ENCODE measurements at regions not wholly inside any gene's neighbourhood (a gene's known extent, or its start where the extent isn't known, plus 50 kb on each side); places are given as distances from the start of the nearest gene placed in this dataset.

DNA sequence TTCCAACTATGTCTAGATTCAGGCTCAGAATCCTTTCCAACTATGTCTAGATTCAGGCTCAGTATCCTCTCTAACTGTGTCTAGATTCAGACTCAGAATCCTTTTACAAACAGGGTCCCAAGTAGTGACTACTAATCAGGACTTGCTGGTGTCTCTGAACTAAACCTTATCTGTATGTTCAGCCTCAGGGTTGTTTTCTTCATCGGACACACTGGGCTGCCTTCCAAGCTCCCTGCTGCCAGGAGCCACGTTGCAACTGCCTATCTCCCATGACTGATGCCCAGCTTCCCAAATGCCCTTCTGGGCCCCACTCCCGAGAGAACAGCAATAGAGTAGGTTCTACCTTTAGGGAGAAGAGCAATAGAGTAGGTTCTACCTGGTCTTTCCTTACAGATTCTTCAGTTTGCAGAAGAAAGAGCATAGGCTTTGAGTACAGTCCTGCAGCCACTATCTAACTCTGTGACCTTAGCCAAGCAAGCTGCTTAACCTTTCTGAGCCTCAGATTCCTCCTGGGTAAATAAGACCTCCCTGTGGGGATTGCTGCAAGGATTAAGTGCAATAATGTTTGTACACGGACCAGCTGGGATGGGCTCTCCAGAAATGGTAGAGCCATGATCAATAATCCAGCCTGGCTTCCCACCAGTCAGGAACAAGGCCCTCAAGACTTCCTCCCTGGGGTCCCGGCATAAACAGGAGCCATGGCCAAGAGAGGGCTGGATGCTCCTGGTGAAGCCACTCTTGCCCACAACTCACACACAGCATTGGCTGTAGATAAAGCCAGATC is 61.5 kb downstream of the ZIC5 start:
- H3K4me2 ChIP-seq (ENCODE audit: low read depth, low read length): peak overlapping the region; percentile 49
- no peak for FAIRE-seq
- ChIA-PET POLR2A (no interaction called here), CTCF (ENCODE audit: low intra/inter-chr PET ratio, low total read pairs) (no interaction called here)
- TF ChIP-seq, protein P1, sequence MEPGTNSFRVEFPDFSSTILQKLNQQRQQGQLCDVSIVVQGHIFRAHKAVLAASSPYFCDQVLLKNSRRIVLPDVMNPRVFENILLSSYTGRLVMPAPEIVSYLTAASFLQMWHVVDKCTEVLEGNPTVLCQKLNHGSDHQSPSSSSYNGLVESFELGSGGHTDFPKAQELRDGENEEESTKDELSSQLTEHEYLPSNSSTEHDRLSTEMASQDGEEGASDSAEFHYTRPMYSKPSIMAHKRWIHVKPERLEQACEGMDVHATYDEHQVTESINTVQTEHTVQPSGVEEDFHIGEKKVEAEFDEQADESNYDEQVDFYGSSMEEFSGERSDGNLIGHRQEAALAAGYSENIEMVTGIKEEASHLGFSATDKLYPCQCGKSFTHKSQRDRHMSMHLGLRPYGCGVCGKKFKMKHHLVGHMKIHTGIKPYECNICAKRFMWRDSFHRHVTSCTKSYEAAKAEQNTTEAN (CRISPR knock-in tag; conservative IDR thresholded peaks at IDR 0.05): no peak
- TF ChIP-seq ZNF446 (CRISPR knock-in tag; IDR thresholded peaks at IDR 0.05) (0 out of 2 replicates have a peak, but pooled peaks have one; percentile 54), ZSCAN9 (CRISPR knock-in tag; IDR thresholded peaks at IDR 0.05; ENCODE audit: borderline replicate concordance) (peak; percentile 14; the same call in 1 of the 2 replicates), SNRNP70 (IDR thresholded peaks at IDR 0.05; ENCODE audit: low read depth, low read length) (no peak)
- TF ChIP-seq, protein P2, sequence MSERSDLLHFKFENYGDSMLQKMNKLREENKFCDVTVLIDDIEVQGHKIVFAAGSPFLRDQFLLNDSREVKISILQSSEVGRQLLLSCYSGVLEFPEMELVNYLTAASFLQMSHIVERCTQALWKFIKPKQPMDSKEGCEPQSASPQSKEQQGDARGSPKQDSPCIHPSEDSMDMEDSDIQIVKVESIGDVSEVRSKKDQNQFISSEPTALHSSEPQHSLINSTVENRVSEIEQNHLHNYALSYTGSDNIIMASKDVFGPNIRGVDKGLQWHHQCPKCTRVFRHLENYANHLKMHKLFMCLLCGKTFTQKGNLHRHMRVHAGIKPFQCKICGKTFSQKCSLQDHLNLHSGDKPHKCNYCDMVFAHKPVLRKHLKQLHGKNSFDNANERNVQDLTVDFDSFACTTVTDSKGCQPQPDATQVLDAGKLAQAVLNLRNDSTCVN (CRISPR knock-in tag; IDR thresholded peaks at IDR 0.05; ENCODE audit: borderline replicate concordance): 0 out of 2 replicates have a peak, but pooled peaks have one; percentile 63
- no peaks in the 10 kb centered on the region for H4K20me1 ChIP-seq (ENCODE audit: insufficient read depth, low read length)
- ATAC-seq: peak; percentile 16
- no peaks in the 10 kb centered on the region for H3K36me3 ChIP-seq (replicated peaks in 1 of 2; ENCODE audit: control insufficient read depth in 1 of 2, insufficient read depth in 2 of 2, low read length in 2 of 2)
- peaks cover 62% of the 10 kb centered on the region for H3K4me1 ChIP-seq (ENCODE audit: insufficient read depth, low read length)
- no peak for DNase-seq (ENCODE audit: low spot score)
- H3K27me3 ChIP-seq (ENCODE audit: control insufficient read depth in 1 of 2, insufficient read depth in 2 of 2, low read length in 2 of 2): peaks cover 0 to 10% of the 10 kb centered on the region in 2 experiments; a peak in 2 of 5 replicates
- no peaks in the 10 kb centered on the region for H3K79me2 ChIP-seq (ENCODE audit: insufficient read depth, low read length)
- no peak overlapping the region for H3K9ac ChIP-seq (ENCODE audit: insufficient read depth, low read depth, low read length)
- in situ Hi-C loops (cut with HindIII; ENCODE audit: extremely low pct_ligation_motif_present, low pct_unique_long_range_greater_than_20kb): loop anchor here (10.0 kb wide), 1 partner anchor 605 kb away; no protein-coding TSS in a partner anchor
- BruUV-seq (replicated peaks): no TSS peak
- intact Hi-C loops (cut with micrococcal nuclease; ENCODE audit: unreplicated experiment): loop anchor here (2.0 kb wide), 1 partner anchor 253 kb away; no protein-coding TSS in a partner anchor
- H3K4me3 ChIP-seq (replicated peaks in 1 of 3; ENCODE audit: insufficient read depth in 1 of 3, low read depth in 2 of 3, low read length in 3 of 3): peak overlapping the region in 1 of 3 experiments; percentile 37; a peak in 1 of 6 replicates
- H2AFZ ChIP-seq (ENCODE audit: low read length): no peak overlapping the region
- no peaks in the 10 kb centered on the region for H3K9me3 ChIP-seq (ENCODE audit: low read length)
- peak overlapping the region; percentile 38 for H3K27ac ChIP-seq (ENCODE audit: extremely low read length, insufficient read depth, low read length)
- 2% methylated on average over 5 of the region's 5 CpGs for WGBS (ENCODE audit: low lambda C conversion rate)
